ENCODE measurements at regions not wholly inside any gene's neighbourhood (a gene's known extent, or its start where the extent isn't known, plus 50 kb on each side); places are given as distances from the start of the nearest gene placed in this dataset.

DNA sequence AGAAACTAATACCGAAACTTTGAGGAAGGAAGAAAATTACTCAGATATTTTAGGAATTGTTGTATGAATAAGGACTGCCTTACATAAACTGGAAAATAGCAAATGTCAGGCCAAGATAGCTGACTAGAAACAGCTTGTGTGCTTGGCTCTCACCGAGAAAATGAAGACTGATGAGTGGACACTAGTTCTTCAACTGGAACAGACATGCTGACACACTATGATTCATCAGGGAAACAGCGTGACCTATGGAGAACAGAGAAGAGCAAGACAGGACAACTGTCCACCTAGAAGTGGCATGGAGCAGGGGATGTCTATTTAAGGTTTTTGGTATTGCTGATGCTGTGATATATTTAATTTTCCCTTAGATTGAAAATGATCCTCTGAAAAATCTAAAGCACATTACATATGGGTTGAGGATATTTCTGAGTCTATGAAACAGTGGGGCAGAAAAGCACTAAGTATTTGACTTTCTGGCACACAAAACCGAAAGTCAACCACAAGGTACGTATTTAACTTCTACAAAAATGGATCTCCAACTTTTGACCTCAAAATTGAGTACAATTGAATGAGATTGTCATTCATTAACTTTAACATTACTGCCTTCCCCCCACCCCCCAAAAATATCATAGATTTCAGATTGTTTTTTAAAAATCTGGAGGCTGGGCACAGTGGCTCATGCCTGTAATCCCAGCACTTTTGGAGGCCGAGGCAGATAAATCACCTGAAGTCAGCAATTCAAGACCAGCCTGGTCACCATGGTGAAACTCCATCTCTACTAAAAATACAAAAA is 863.2 kb downstream of the LRFN5 start:
- POLR2A ChIA-PET: no interaction called here
- TF ChIP-seq ZNF140 (tag by site-specific recombination; IDR thresholded peaks at IDR 0.05) (no peak), ZNF138 (tag by site-specific recombination; IDR thresholded peaks at IDR 0.05; ENCODE audit: borderline replicate concordance) (no peak), BCL11A (tag by site-specific recombination; IDR thresholded peaks at IDR 0.05; ENCODE audit: low read depth) (no peak), KLF9 (tag by site-specific recombination; IDR thresholded peaks at IDR 0.05; ENCODE audit: low read depth) (no peak), GFI1B (tag by site-specific recombination; IDR thresholded peaks at IDR 0.05) (no peak), ZNF274 (IDR thresholded peaks at IDR 0.05; ENCODE audit: low read length) (no peak), ZNF274 (tag by site-specific recombination; IDR thresholded peaks at IDR 0.05; ENCODE audit: borderline replicate concordance) (no peak)
- TF ChIP-seq, protein P1, sequence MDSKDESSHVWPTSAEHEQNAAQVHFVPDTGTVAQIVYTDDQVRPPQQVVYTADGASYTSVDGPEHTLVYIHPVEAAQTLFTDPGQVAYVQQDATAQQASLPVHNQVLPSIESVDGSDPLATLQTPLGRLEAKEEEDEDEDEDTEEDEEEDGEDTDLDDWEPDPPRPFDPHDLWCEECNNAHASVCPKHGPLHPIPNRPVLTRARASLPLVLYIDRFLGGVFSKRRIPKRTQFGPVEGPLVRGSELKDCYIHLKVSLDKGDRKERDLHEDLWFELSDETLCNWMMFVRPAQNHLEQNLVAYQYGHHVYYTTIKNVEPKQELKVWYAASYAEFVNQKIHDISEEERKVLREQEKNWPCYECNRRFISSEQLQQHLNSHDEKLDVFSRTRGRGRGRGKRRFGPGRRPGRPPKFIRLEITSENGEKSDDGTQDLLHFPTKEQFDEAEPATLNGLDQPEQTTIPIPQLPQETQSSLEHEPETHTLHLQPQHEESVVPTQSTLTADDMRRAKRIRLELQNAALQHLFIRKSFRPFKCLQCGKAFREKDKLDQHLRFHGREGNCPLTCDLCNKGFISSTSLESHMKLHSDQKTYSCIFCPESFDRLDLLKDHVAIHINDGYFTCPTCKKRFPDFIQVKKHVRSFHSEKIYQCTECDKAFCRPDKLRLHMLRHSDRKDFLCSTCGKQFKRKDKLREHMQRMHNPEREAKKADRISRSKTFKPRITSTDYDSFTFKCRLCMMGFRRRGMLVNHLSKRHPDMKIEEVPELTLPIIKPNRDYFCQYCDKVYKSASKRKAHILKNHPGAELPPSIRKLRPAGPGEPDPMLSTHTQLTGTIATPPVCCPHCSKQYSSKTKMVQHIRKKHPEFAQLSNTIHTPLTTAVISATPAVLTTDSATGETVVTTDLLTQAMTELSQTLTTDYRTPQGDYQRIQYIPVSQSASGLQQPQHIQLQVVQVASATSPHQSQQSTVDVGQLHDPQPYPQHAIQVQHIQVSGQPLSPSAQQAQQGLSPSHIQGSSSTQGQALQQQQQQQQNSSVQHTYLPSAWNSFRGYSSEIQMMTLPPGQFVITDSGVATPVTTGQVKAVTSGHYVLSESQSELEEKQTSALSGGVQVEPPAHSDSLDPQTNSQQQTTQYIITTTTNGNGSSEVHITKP (tag by site-specific recombination; IDR thresholded peaks at IDR 0.05): no peak
- CTCF ChIA-PET: interaction anchor here (0.6 kb wide), 1 partner anchor 37 kb away, joined by 5 read pairs; no protein-coding TSS in a partner anchor
- H3K27ac ChIP-seq (ENCODE audit: extremely low read depth, low read depth, low read length): no peak overlapping the region
- no peak overlapping the region for H3K4me3 ChIP-seq (ENCODE audit: low read depth, low read length)
- no peaks in the 10 kb centered on the region for H3K4me1 ChIP-seq (ENCODE audit: control insufficient read depth, insufficient read depth, low read length)
- no peaks in the 10 kb centered on the region for H3K9me3 ChIP-seq (ENCODE audit: control insufficient read depth, insufficient read depth, low read depth, low read length)
- H3K36me3 ChIP-seq (ENCODE audit: control insufficient read depth in 2 of 2, insufficient read depth in 1 of 2, low read length in 2 of 2): no peaks in the 10 kb centered on the region

DNA sequence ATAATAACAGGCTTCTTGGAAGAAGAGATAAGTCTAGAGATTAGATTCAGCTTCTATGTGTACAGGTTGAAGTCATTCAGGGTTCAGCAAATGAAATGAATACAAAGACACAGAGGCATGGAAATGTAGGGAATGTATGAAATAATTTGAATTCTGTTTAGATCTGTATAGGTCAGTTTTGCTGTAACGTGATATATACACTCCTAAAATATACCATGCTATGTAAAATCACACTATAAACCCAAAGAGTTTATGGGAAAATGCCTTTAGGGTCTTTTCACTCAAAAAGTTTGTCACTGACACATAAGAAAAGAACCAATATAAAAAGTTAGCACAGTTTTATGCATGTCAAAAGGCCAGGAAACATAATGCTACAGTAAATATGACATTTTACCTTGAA is 854.0 kb downstream of the LRFN5 start:
- H3K4me1 ChIP-seq (ENCODE audit: control insufficient read depth, insufficient read depth, low read length): no peaks in the 10 kb centered on the region
- H3K27ac ChIP-seq (ENCODE audit: extremely low read depth, low read depth, low read length): no peak overlapping the region
- CTCF ChIA-PET: no interaction called here
- POLR2A ChIA-PET: no interaction called here
- no peaks in the 10 kb centered on the region for H3K9me3 ChIP-seq (ENCODE audit: control insufficient read depth, insufficient read depth, low read depth, low read length)
- H3K36me3 ChIP-seq (ENCODE audit: control insufficient read depth in 2 of 2, insufficient read depth in 1 of 2, low read length in 2 of 2): no peaks in the 10 kb centered on the region
- TF ChIP-seq ZNF677 (tag by site-specific recombination; IDR thresholded peaks at IDR 0.05): no peak
- TF ChIP-seq ZNF2 (tag by site-specific recombination; IDR thresholded peaks at IDR 0.05): no peak
- TF ChIP-seq HOXC10 (CRISPR knock-in tag; IDR thresholded peaks at IDR 0.05): no peak
- TF ChIP-seq, protein P2, sequence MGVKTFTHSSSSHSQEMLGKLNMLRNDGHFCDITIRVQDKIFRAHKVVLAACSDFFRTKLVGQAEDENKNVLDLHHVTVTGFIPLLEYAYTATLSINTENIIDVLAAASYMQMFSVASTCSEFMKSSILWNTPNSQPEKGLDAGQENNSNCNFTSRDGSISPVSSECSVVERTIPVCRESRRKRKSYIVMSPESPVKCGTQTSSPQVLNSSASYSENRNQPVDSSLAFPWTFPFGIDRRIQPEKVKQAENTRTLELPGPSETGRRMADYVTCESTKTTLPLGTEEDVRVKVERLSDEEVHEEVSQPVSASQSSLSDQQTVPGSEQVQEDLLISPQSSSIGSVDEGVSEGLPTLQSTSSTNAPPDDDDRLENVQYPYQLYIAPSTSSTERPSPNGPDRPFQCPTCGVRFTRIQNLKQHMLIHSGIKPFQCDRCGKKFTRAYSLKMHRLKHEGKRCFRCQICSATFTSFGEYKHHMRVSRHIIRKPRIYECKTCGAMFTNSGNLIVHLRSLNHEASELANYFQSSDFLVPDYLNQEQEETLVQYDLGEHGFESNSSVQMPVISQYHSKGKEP (tag by site-specific recombination; IDR thresholded peaks at IDR 0.05): no peak
- TF ChIP-seq REPIN1 (tag by site-specific recombination; IDR thresholded peaks at IDR 0.05; ENCODE audit: low read depth): no peak
- no peak for TF ChIP-seq ZNF664 (tag by site-specific recombination; IDR thresholded peaks at IDR 0.05)
- no peak for TF ChIP-seq ZNF184 (tag by site-specific recombination; IDR thresholded peaks at IDR 0.05)
- no peak overlapping the region for H3K4me3 ChIP-seq (ENCODE audit: low read depth, low read length)

DNA sequence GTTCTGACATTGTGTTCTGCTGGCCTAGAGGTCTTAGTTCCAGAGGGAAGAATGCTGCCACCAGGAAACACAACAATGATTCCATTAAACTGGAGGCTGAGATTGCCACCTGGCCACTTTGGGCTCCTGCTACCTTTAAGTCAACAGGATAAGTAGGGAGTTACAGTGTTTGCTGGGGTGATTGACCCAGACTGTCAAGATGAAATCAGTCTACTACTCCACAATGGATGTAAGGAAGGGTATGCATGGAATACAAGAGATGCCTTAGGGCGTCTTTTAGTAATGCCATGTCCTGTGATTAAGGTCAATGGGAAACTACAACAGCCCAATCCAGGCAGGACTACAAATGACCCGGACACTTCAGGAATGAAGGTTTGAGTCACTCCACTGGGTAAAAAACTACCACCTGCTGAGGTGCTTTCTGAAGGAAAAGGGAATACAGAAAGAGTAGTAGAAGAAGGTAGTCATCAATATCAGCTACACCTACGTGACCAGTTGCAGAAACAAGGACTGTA is 852.6 kb downstream of the LRFN5 start:
- POLR2A ChIA-PET: no interaction called here
- H3K4me1 ChIP-seq (ENCODE audit: control insufficient read depth, insufficient read depth, low read length): no peaks in the 10 kb centered on the region
- no peak overlapping the region for H3K4me3 ChIP-seq (ENCODE audit: low read depth, low read length)
- H3K9me3 ChIP-seq (ENCODE audit: control insufficient read depth, insufficient read depth, low read depth, low read length): no peaks in the 10 kb centered on the region
- CTCF ChIA-PET: no interaction called here
- H3K36me3 ChIP-seq (ENCODE audit: control insufficient read depth in 2 of 2, insufficient read depth in 1 of 2, low read length in 2 of 2): no peaks in the 10 kb centered on the region
- H3K27ac ChIP-seq (ENCODE audit: extremely low read depth, low read depth, low read length): no peak overlapping the region
- no peak for TF ChIP-seq ZFP69B (tag by site-specific recombination; IDR thresholded peaks at IDR 0.05)
- TF ChIP-seq ZNF610 (tag by site-specific recombination; IDR thresholded peaks at IDR 0.05; ENCODE audit: borderline replicate concordance): no peak
- TF ChIP-seq, protein P3, sequence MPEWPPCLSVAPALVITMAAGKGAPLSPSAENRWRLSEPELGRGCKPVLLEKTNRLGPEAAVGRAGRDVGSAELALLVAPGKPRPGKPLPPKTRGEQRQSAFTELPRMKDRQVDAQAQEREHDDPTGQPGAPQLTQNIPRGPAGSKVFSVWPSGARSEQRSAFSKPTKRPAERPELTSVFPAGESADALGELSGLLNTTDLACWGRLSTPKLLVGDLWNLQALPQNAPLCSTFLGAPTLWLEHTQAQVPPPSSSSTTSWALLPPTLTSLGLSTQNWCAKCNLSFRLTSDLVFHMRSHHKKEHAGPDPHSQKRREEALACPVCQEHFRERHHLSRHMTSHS (tag by site-specific recombination; IDR thresholded peaks at IDR 0.05): no peak
- no peak for TF ChIP-seq ZNF843 (tag by site-specific recombination; IDR thresholded peaks at IDR 0.05)
- no peak for TF ChIP-seq ZNF24 (tag by site-specific recombination; IDR thresholded peaks at IDR 0.05)
- no peak for TF ChIP-seq ZNF626 (tag by site-specific recombination; IDR thresholded peaks at IDR 0.05)
- TF ChIP-seq, protein P4, sequence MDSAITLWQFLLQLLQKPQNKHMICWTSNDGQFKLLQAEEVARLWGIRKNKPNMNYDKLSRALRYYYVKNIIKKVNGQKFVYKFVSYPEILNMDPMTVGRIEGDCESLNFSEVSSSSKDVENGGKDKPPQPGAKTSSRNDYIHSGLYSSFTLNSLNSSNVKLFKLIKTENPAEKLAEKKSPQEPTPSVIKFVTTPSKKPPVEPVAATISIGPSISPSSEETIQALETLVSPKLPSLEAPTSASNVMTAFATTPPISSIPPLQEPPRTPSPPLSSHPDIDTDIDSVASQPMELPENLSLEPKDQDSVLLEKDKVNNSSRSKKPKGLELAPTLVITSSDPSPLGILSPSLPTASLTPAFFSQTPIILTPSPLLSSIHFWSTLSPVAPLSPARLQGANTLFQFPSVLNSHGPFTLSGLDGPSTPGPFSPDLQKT (IDR thresholded peaks at IDR 0.05; ENCODE audit: borderline replicate concordance, low read depth, low read length): no peak
- TF ChIP-seq ZNF544 (tag by site-specific recombination; IDR thresholded peaks at IDR 0.05): no peak
- no peak for TF ChIP-seq GLIS1 (tag by site-specific recombination; IDR thresholded peaks at IDR 0.05)
- no peak for TF ChIP-seq FEZF1 (tag by site-specific recombination; IDR thresholded peaks at IDR 0.05)

Measured in HEK293 (cell line).